ENCODE measurements at regions not wholly inside any gene's neighbourhood (a gene's known extent, or its start where the extent isn't known, plus 50 kb on each side); places are given as distances from the start of the nearest gene placed in this dataset.

DNA sequence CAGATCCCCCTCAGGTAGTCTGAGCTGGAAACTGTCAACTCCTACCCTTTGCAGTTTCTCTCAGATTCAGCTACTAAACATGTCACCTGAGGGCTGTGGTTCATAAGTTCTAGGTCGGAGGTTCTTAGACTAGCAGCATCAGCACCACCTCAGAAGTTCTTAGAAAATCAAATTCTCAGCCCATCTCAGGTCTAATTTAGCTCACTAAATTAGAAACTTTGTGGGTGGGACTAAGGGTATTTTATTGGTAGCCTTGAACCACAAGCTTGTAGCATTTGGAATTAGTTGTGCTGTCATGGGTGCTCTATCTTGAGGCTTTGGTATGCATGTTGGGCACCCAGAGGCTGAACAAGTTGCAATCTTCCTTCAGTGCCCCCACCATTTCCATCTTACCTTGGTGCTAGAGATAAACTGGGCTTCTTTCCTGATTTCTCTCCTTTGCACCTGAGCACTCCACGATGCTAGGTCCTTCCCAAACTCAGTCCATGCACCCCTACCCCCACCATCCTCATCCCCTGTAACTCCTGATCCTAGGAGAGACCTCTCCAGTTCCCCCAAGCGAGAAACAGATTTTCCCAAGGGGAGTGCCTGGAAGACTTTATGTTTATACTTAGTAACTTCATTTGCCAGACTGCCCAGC, 54.2 kb downstream of the S1PR1 start:
- no peak for DNase-seq

DNA sequence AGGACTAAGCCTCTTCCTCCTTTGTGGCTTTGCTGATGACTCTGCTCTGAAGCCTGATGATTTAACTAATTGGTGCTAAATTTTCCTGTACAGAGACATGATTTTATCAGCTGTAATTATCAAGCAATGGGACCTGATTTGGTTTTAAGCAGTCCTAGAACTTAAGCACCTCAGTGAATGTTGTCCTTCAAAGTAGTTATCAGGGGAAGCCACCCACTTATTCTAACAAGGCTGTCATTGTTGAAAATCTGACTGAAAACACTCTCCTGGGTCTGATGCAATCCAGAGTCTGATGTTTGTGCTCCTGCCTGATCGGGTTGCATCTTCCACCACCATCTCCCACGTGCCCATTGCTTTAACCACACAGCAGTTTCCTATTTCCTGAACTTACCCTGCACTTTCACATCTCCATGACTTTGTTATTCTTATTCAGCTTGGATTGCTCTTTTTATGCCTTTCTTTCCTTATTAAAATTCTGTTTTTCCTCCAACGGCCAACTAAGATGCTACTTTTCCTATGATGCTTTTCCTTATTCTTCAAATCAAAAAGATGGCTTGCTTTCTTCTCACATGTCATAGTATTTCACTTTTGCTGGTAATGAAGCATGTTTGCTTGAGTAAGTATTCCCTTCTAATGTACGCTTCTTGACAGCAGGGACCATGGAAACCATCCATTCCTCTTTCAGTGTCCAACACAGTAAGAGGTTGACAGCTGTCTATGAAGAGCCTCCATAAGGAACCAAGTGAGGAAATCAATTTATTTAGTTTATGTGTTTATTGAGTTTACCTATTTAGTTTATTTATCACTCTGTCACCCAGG, 55.0 kb downstream of the S1PR1 start:
- no peak for DNase-seq

DNA sequence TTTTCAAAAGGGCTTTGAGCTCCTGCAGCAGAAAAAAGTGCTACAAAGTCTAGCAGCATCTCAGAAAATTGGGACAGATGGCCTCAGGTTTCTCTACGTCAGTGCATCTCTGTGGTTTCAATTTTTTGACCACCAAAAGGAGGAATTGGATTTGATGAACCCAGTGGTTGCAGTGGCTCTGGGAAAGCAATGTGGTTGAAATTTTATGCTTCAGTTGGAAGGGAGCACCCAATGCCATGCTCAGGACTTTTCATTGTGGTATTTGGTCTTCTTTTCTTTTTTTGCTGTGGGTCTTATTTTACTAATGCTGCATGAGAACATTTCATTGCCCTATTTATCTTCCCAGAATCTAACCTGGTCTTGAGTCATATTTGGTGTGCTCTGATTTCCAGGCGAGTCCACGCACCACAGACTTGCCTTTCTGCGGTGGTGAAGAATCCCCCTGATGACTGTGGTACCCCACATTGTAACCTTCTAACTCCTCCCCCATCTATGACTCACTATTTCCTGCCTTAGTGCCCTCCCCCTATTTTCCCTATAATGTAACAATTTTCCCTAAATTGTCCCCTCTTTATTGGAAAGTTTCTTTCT, 56.7 kb downstream of the S1PR1 start:
- DNase-seq, result no peak

DNA sequence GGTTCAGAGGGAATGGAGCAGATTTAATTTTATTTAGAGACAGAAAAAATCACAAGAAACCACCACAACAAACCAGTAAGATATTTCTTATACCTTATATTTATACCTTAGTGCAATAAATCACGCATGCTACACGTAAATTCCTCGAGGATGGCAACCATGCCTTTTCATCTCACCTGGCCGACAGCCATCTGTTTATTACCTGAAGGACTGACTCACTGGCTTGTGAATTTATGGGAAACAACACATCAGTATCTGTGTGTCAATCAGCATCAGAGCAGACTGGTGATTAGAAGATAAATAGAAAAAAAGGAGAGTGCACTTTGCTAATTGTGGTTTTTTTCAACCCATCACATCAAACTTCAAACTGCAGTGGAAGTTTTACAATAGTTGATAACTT, 58.4 kb downstream of the S1PR1 start:
- DNase-seq, result no peak

DNA sequence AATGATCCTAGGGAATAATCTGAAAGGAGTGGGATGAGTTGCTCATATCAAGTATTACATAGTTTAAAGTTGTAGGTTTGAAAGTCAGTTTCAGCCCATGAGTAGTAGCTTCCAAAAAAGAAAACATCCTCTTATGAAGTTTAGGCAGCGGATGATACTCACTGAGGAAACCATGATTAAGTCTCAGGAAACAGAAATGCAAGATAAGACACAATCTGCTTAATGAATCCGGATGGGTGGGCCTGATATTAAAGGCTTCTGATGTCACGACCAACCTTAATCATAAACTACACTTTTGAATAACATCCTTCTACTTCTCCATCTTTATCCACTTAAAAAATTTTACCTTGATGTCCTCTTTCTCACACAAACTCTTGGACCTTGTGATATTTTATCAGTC, 61.8 kb downstream of the S1PR1 start:
- DNase-seq, result no peak

DNA sequence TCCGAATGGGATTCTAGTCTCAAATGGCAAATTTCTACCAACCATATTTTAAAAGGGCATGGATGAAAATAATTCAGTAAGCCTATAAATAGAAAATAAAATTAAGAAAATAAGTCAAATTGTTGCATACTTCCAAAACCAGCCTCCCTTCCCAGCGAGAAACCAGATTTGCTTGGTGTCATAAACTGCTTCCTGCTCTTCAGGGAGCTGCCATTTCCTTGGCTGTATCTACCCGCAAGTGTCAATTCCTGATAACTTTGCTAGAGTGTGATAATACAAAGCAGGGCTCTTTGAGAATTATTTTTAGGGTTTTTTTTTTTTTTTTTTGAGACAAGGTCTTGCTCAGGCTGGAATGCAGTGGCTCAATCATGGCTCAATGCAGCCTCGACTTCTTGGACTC, 62.3 kb downstream of the S1PR1 start:
- no peak for DNase-seq

DNA sequence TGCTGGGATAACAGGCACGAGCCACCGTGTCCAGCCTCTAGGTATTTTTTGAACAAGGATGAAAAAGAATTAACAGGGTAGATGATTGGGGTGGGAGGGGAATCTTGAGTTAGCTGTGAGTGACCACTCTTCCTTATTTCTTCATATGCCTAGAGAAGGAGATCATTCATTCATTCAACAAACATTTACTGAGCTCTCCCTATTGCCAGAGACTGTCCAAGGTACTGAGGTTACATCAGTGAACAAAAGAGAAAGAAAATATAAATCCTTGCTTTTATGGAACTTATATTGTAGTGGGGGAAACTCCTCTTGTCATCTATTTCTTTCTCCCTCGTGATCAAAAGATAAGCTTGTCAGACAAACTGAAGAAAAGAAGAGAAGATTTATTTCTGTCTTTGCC, 62.9 kb downstream of the S1PR1 start:
- DNase-seq, result no peak

DNA sequence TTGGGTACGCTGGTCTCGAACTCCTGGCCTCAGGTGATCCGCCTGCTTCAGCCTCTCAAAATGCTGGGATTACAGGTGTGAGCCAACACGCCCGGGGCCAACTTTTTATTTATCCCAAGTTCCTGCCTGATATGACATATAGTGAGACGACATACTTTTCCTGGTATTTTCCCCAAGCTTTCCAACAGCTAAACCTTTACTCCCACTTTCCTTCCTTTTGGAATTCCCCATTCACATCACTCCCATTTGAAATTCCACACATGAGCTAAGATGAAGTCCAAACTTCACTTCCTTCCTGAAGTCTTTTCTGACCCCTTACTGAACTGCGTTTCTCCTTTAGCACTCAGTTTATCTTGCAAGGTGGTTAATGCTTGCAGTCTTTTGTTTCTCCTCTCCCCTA, 64.1 kb downstream of the S1PR1 start:
- DNase-seq, result no peak

DNA sequence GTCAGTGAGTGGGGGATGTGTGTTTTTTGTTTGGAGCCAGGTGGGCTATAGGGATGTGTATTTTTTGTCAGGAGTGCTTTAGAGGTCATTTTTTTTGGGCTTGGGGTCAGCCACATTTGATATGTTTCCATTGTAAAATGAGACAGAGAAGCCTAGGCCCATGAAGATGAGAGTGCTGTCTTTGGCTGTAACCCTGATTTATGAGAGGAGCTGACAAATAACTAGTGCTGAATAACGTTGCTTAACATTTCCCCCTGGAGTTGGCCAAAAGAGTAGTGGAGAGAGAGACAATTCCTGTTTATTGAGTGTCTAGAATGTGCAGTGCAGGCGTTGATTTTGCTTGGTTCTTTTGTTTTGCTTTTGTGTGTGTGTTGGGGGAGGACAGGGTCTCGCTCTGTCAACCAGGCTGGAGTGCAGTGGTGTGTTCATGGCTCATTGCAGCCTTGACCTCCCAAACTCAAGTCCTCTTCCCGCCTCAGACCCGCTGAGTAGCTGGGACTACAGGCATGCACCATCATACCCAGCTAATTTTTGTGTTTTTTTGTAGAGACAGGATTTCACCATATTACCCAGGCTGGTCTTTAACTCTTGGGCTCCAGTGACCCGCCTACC, 64.7 kb downstream of the S1PR1 start:
- DNase-seq, result no peak

DNA sequence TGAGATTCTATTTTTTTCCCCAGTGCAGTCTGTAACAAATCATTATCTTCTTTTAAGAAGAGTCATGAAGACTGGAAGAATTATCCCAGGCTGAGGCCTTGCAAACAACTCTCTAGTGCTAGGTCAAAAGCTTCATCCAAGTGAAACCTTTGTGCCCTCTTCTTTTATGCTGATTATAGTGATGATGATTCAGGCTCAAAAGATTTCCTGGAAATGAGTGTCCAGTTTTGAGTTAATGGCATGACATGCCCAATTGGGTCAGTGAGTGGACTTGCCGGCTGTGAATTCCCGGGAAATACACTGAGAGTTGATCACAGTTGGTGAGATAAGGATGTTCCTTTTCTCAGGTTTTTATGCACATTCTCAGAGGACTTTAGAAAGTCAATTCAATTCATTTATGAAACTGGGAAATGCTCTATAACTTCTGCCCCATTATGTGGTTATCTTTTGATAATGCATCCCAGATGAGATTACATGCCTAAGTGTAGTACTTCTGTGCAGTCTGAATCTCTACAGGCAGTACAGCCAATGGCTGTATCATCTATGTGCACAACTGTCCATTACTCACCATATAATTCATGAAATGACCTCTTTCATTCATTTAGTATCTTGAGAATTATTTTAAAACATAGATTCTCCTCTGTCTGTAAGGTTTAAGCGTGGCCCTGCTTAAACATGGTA, 66.2 kb downstream of the S1PR1 start:
- DNase-seq, result no peak

DNA sequence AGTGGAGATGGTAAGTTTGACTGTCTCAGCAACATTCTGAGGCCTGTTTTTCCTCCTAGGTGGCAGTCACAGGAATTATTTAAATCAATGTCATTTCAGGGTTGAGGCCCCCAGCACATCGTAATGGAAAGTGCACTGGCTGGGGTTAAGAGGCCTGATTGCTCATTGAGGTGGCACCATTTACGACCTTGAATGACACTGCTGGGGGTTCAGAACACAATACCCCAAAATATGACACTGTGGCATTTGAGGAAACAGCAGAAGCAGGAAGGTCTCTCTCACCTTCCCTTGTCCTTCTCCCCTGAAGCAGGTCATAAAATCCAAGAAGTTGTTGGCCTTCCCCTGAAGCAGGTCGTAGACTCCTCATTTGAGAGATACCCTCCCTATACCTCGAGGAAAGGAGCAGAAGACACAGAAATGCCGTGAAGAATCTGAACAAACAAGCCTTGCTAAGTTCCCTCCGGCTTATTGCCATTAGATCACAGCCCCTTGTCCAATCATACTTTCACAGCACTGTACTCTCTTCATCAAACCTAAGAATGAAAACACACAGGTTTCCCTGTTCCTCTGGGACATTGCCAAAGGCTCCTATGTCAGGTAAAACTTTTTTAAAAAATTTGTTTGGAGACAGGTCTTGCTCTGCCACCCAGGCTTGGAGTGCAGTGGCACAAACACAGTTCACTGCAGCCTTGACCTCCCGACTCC, 71.3 kb downstream of the S1PR1 start:
- DNase-seq, result no peak

DNA sequence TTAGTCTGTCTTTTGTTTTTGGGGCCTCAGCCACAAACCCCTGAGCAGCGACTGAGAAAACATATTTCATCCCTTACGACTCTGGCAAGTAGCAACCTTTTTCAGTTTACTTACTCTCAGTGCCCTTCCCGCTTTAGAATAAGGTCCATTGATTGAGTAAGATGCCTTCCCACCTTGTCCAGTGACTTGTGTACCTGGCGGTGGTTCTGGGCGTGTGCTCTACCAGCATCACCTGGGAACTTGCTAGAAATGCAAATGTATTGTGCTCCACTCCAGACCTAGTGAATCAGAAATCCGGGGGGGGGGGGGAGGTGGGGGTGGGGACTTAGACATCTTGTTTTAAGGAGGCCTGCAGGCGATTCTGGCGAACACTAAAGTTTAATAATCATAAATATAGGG, 72.1 kb downstream of the S1PR1 start:
- DNase-seq, result no peak

DNA sequence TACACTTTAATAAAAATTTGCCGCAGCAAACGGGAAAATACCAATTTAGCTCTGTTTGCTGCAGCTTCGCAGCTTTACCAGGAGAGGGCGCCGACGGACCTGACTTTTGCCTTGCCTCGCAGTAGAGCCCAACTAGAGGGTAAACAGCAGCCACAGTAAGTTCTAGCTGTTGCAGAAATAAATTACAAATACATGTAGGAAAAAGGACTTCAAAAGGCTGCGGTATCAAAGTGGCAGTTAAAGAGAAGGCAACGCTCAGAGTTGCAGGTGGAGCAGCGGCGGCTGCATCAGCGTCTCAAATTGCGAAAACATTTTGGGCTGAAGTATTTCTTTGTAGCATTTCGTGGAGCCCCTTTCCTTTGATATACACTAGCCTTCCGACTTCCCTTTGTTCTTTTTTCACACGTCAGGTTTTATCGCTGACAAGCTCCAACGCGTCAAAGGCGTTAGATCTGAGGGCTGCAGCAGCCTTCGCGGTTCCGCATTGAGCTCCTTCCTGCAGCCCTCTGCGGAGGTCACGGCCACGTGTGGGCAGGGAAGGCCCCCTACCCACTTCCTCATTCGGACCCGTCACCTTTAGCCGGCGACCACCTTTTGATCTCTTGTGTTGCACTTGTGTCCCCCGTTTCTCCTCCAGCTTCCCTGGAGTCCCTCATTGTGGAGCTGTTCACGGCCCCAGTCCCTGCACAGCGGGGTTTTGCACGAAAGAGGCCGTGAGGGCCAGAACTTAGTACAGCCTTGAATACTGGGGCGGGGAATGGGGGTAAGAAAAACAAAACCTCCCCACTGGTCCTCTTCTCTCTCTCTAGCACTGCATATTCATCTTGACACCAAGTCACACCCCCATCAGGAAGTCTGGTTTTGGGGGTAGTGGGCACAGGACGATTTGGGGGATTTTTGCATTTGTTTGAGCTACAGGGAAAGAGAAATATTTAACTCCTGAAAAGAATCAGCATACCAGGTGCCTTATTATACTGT, 72.8 kb downstream of the S1PR1 start:
- peak; percentile 20 for DNase-seq

DNA sequence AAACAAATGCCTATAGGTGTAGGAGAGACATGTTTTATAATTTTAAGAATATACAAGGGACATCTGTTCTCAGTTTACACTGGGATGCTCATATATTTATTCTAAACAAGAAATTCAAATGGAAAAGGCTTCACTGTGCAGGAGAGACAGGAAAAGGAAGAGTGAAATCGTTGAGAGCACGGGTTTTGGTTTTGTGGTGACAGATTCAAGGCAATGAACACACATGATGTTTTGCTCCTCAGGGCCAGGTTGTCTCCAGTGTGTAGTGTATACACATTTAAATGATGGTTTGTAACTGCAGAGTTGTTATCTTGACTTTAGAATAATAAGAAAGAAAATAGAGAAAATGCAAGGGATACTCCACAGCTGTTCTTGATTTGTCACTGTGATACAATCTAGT, 73.7 kb downstream of the S1PR1 start:
- no peak for DNase-seq

DNA sequence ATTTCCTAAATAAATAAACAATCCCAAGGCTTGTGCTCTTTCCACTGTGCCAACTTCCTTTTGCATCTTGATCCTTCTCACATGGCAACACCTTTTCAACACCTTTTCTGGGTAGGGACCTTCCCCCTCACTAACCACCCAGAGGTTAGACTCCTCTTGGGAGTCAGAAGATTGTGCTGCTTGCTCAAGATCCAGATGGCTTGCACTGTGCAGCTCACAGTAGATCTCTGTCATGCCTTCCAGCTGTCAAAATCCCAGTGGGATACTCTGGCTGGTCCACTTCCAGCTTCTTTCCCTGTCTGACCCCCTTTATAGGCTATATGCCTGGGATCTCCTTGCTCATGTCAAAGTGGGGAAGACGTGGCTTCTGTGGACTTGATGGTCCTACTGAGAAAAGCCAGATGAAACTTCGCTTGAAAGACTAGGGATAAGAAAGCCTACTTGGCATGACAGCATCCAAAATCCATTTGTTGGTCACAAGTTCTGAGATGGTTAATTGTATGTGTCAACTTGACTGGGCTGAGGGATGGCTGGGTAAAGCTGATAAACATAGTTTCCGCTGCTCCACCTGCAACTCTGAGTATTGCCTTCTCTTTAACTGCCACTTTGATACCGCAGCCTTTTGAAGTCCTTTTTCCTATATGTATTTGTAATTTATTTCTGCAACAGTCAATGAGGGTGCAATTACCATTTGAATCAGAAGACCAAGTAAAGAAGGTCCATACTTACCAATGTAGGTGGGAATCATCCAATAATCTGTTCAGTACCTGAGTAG, 74.5 kb downstream of the S1PR1 start:
- no peak for DNase-seq

DNA sequence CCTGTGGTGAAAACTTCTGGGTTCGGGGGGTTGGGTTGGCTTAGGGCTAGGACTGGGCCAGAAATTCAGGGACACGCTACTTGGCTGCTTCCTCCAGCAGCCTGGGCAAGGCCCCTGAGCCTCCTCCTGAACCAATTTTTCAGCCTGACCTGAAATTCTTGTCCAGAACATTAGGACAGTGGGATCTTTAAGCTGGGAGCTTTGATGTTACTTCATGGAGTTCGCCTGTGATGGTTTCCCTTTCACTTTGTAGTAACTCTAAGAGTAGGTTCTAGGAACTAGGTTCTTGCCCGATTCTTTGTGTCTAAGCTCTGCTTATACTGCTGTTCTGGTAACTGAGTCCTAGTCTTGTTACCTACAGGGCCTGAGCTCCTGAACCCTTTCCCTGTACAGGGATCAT, 75.3 kb downstream of the S1PR1 start:
- DNase-seq, result no peak

DNA sequence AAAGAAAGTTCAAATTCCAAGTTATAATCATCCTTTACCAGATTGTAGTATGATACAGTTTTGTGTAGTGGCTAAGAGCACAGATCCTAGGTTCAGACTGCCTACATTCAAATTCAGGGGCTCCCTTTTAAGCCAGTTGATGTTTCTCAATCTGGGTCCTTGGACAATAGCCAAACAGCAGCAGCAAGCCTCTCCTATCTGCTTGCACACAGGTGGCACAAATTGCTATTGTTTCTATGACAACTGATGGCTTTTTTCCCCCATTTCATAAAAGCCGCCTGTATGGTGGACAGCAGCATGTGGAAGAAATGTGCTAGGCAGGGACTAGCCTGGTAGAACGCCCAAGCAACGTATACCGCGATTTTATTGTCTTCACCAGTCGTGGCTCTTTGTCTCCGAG, 76.5 kb downstream of the S1PR1 start:
- no peak for DNase-seq

DNA sequence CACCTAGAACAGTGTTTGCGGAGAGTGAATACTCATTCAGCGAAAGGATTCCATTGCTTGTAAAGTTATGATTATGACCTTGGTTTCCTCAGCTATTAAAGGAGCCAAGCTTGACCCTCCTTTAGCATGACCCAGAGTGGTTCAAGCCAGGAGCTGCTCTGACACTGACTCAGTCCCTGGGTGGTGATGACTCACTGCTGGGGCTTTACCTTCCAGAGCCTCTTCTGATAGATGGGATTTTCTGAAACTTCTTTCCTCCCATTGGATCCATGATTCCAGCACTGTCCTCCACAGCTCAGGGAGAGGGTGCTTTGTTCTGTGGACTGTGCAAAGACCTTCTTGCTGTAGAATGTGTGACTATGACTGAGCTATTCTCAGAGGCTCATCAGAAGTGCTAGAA, 77.4 kb downstream of the S1PR1 start:
- DNase-seq, result no peak

DNA sequence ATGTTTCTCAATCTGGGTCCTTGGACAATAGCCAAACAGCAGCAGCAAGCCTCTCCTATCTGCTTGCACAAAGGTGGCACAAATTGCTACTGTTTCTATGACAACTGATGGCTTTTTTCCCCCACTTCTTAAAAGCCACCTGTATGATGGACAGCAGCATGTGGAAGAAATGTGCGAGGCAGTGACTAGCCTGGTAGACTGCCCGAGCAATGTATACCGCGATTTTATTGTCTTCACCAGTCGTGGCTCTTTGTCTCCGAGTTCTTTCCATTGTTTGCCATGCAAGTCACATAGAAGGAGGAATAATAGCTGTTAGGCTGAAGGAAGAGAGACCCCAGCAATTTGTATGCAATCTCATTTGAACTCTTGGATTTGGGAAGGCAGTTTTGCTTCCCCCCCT, 79.4 kb downstream of the S1PR1 start:
- no peak for DNase-seq

DNA sequence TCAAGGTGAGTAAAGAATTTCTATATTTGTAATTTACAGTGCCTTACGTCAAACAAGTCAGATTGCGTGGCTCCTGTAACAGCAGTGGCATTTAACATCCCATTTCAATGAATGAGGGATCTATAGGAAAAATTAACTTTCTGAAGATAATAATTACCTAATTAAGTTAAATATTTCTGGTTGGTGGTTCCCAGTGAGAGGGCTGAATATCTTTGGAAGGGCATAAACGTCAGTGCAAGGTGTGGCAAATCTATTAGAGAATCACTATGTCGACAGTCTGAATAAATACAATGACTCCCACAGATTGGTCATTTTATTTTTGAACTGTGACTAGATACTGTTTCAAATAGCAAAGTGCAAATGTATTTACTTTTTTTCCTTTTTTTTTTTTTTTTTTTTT, 80.0 kb downstream of the S1PR1 start:
- no peak for DNase-seq

DNA sequence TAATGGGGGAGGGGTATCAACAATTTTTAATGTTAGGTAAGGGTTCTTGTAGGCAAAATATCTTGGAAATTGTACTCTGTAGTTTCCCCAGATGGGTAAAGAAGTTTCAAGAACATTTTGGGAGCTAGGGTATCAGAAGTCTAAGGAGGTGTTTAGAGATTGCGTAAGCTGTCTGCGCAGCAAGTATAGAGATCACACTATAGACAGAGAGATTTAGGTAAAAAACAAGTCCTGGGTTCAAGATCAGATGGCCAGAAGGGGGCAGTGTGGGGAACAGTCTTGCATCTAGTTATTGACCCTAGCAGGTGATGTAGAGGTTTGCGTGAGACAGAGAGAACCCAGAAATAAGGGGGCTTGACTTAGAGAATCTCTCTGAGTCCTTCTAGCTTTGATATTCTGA, 80.8 kb downstream of the S1PR1 start:
- no peak for DNase-seq
